ENCODE measurements at regions not wholly inside any gene's neighbourhood (a gene's known extent, or its start where the extent isn't known, plus 50 kb on each side); places are given as distances from the start of the nearest gene placed in this dataset.
"Not testable (repeated sequence)": the region's sequence is repeated elsewhere in the genome, so short reads cannot be mapped to it uniquely, and the experiment has no call there.

GRCh38 chr7:136527554-136527953, 340.9 kb upstream of the CHRM2 start:
- no peak for DNase-seq

- no peak for DNase-seq
These were observed 341.9 kb upstream of the CHRM2 start for GRCh38 chr7:136526408-136527105.

GRCh38 chr7:136523571-136523970, 344.9 kb upstream of the CHRM2 start:
- DNase-seq, result no peak

GRCh38 chr7:136517971-136518370, 350.5 kb upstream of the CHRM2 start:
- DNase-seq, result no peak

- DNase-seq, result no peak
These were observed 353.7 kb upstream of the CHRM2 start for GRCh38 chr7:136514776-136515175.

GRCh38 chr7:136513744-136514143, 354.7 kb upstream of the CHRM2 start:
- DNase-seq, result no peak

- DNase-seq, result no peak
These were observed 359.0 kb upstream of the CHRM2 start for GRCh38 chr7:136509466-136509865.

GRCh38 chr7:136502162-136502561, 366.3 kb upstream of the CHRM2 start:
- no peak for DNase-seq

GRCh38 chr7:136501151-136501550, 367.3 kb upstream of the CHRM2 start:
- no peak for DNase-seq

- DNase-seq, result no peak
These were observed 371.9 kb upstream of the CHRM2 start for GRCh38 chr7:136496551-136496950.

GRCh38 chr7:136495081-136495480, 373.4 kb upstream of the CHRM2 start:
- DNase-seq, result no peak

- no peak for DNase-seq
These were observed 376.1 kb upstream of the CHRM2 start for GRCh38 chr7:136492366-136492765.

- no peak for DNase-seq
These were observed 378.6 kb upstream of the CHRM2 start for GRCh38 chr7:136489808-136490207.

- DNase-seq, result no peak
These were observed 387.6 kb upstream of the CHRM2 start for GRCh38 chr7:136480901-136481300.

- no peak for DNase-seq
These were observed 388.5 kb upstream of the CHRM2 start for GRCh38 chr7:136479922-136480321.

- DNase-seq, result no peak
These were observed 398.3 kb upstream of the CHRM2 start for GRCh38 chr7:136470179-136470578.

GRCh38 chr7:136452949-136453348, 415.5 kb upstream of the CHRM2 start:
- no peak for DNase-seq

GRCh38 chr7:136446751-136447150, 421.7 kb upstream of the CHRM2 start:
- no peak for DNase-seq

GRCh38 chr7:136441835-136442234, 426.6 kb upstream of the CHRM2 start:
- no peak for DNase-seq

- not testable (repeated sequence) for DNase-seq
These were observed 436.7 kb upstream of the CHRM2 start for GRCh38 chr7:136431736-136432135.

GRCh38 chr7:136424058-136424457, 444.4 kb upstream of the CHRM2 start:
- DNase-seq, result no peak

GRCh38 chr7:136419740-136420139, 442.6 kb upstream of the MTPN start:
- DNase-seq, result not testable (repeated sequence)

GRCh38 chr7:136412952-136413351, 435.8 kb upstream of the MTPN start:
- no peak for DNase-seq

GRCh38 chr7:136405931-136406777, 429.0 kb upstream of the MTPN start:
- peak; percentile 9 to 24 for DNase-seq
